ENCODE measurements at regions not wholly inside any gene's neighbourhood (a gene's known extent, or its start where the extent isn't known, plus 50 kb on each side); places are given as distances from the start of the nearest gene placed in this dataset.

- TF ChIP-seq, protein P1, sequence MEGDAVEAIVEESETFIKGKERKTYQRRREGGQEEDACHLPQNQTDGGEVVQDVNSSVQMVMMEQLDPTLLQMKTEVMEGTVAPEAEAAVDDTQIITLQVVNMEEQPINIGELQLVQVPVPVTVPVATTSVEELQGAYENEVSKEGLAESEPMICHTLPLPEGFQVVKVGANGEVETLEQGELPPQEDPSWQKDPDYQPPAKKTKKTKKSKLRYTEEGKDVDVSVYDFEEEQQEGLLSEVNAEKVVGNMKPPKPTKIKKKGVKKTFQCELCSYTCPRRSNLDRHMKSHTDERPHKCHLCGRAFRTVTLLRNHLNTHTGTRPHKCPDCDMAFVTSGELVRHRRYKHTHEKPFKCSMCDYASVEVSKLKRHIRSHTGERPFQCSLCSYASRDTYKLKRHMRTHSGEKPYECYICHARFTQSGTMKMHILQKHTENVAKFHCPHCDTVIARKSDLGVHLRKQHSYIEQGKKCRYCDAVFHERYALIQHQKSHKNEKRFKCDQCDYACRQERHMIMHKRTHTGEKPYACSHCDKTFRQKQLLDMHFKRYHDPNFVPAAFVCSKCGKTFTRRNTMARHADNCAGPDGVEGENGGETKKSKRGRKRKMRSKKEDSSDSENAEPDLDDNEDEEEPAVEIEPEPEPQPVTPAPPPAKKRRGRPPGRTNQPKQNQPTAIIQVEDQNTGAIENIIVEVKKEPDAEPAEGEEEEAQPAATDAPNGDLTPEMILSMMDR (IDR thresholded peaks at IDR 0.05; ENCODE audit: low read depth, low read length) = no peak
- no peak for TF ChIP-seq POLR2A (IDR thresholded peaks at IDR 0.05; ENCODE audit: extremely low read depth, insufficient read length)
- TF ChIP-seq, protein P2, sequence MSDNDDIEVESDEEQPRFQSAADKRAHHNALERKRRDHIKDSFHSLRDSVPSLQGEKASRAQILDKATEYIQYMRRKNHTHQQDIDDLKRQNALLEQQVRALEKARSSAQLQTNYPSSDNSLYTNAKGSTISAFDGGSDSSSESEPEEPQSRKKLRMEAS (IDR thresholded peaks at IDR 0.05; ENCODE audit: low read depth, low read length) = no peak
- no peak for TF ChIP-seq MYC (IDR thresholded peaks at IDR 0.05; ENCODE audit: low read depth, low read length)
These were observed 63.5 kb upstream of the IL1RAPL2 start for GRCh38 chrX:104502460-104502859.

Measured in NB4 (cell line).